WTC11 (cell line): ENCODE measurements at regions not wholly inside any gene's neighbourhood (a gene's known extent, or its start where the extent isn't known, plus 50 kb on each side); places are given as distances from the start of the nearest gene placed in this dataset.

Experiments used
- CTCF ChIP-seq: fragments of 200-600 bp; IDR thresholded peaks from 2 replicates; pipeline ENCODE4 v1.8.0; 2022; ENCODE audit warnings: antibody characterized with exemption
- TEAD4 ChIP-seq: sonication (generic); formaldehyde crosslinking; IDR thresholded peaks from 2 replicates; pipeline ENCODE4 v1.8.0; 2022; ENCODE audit warnings: mild to moderate bottlenecking, missing genetic modification reagents
- ZNF396 ChIP-seq: fragments of 250-450 bp; sonication (Bioruptor Pico); IDR thresholded peaks from 2 replicates; pipeline ENCODE4 v1.8.0; 2021; ENCODE audit warnings: mild to moderate bottlenecking, moderate library complexity, borderline replicate concordance
- TF ChIP-seq, protein P1 (sequence below): sonication (generic); formaldehyde crosslinking; IDR thresholded peaks from 2 replicates; pipeline ENCODE4 v1.8.1; 2022; ENCODE audit warnings: low read depth, missing genetic modification reagents, borderline replicate concordance

- no peak for TF ChIP-seq CTCF
- TF ChIP-seq, protein P1, sequence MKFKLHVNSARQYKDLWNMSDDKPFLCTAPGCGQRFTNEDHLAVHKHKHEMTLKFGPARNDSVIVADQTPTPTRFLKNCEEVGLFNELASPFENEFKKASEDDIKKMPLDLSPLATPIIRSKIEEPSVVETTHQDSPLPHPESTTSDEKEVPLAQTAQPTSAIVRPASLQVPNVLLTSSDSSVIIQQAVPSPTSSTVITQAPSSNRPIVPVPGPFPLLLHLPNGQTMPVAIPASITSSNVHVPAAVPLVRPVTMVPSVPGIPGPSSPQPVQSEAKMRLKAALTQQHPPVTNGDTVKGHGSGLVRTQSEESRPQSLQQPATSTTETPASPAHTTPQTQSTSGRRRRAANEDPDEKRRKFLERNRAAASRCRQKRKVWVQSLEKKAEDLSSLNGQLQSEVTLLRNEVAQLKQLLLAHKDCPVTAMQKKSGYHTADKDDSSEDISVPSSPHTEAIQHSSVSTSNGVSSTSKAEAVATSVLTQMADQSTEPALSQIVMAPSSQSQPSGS: no peak
- TF ChIP-seq TEAD4 (CRISPR knock-in tag): no peak
- TF ChIP-seq ZNF396: no peak
Measured at GRCh38 chr6:153309651-153310050, 178.6 kb upstream of the RGS17 start.
